Activated T-cell treated with anti-CD3 and anti-CD28 coated beads for 1 hour (primary cell): ENCODE measurements at regions not wholly inside any gene's neighbourhood (a gene's known extent, or its start where the extent isn't known, plus 50 kb on each side); places are given as distances from the start of the nearest gene placed in this dataset.

Source experiments
- DNase-seq: peaks from one replicate; pipeline ENCODE4 v3.0.0-alpha.2; 2020; ENCODE audit warnings: low read depth

DNA sequence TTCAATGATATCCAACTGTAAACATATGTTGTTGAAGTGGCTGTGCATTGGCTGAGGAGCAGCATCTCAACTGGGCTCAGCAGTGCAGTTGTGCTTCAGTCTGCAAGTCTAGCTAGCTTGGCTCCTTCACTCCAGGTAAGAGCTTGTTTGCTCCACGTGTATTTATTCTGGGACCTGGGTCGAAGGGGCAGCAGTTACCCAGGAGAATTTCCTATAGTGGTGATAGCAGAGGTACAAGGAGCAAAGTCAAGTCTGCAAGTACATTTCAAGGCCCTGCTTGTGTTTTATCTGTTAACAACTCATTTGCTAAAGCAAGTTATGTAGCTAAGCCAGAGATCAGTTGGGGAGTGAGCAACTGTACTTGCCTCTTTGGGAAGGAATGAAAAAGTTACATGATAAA, 286.2 kb upstream of the UMPS start:
- no peak for DNase-seq

DNA sequence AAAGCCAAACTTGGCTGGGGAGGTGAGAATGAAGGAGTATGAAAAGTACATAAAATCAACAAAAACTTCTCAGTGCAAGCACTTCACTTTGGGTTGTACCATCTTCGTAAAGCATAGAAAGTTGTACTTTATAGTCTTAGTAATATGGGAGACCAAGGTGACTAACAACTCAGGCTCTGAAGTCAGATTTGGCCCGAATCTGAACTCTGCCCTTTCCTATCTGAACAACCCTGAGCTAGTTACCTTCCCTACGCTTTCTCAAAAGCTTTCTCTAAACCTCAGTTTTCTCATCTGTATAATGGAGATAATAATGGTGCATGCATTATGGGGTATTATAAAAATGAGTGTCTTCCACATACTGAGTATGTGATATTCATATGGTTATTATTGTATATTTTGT, 285.4 kb upstream of the UMPS start:
- DNase-seq: no peak

DNA sequence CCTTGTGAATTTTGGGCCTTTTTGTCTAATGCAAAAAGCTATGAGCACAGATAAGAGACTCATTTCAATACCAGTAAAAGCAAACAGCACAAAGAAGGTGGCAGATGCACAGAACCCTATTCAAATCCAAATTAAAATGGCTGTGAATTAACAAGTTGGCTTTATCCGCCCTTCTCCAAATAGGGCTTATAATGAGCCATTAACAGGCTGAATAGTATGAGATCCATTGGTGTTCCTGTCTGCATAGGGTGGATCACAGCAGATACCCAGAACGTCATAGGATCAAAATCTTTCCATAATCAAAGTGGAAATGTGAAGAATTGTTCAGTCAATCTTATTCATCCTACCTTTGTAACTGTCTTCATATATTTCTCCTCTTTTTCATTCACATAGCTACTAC, 282.4 kb upstream of the UMPS start:
- DNase-seq: no peak

DNA sequence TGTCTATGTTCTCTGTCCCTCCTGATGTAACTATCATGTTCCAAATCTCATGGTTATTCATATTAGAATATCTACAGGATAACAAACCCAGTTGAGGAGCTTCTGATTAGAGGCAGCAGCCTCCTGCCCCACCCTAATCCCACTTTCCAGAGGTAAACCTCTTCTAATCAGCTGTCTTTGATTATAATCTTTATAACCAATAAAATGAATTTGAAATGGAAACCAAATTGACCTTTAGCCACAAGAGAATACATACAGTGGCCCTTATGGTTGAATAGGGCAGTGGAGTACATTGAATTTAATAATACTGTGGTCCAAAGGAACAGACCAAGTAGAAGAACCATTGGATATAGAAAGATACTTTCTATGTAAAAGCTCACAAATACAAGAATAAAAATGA, 281.3 kb upstream of the UMPS start:
- DNase-seq: no peak

DNA sequence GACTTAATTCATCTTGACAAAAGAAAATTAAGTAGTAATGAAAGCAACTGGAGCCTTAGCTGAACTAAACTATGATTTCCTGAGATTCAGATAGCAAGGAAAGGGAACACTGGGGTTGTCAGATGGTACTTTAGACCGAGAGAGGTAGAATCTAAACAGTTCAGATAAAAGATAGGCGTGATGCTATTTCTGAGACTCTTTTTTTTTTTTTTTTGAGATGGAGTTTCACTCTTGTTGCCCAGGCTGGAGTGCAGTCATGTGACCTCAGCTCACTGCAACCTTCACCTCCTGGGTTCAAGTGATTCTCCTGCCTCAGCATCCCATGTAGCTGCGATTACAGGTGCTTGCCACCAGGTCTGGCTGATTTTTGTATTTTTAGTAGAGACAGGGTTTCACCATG, 279.9 kb upstream of the UMPS start:
- no peak for DNase-seq

DNA sequence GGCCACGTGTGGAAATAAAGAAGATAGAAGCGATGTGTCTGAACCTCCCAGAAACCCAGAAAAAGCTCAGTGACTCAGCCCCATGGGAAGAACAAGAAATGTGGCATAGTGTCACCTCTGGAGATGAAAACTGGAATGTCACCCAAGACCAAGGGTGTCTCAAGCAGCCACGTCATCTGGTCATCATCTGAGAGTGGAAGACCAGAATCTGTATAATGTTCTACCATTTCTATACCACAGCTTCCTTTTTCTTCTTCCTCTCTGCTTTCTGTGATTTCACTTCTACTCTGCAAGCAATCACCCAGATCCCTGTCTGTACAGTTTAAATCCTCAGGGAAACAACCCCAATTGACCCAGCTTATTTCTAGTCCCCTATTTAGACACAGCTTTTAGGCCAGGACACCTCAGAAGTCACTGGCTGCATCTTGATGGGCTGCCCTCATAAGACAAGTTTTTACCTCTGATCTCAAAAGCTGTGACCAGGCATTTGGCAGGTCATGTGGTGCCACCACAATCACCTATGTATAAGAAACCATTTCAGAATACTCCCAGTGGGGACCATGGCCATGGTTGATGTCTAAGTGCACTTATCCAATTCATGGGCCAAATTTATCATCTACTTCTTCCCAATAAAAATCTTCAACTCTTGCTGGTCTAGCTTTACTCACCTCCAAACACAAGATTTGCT, 278.5 kb upstream of the UMPS start:
- no peak for DNase-seq

DNA sequence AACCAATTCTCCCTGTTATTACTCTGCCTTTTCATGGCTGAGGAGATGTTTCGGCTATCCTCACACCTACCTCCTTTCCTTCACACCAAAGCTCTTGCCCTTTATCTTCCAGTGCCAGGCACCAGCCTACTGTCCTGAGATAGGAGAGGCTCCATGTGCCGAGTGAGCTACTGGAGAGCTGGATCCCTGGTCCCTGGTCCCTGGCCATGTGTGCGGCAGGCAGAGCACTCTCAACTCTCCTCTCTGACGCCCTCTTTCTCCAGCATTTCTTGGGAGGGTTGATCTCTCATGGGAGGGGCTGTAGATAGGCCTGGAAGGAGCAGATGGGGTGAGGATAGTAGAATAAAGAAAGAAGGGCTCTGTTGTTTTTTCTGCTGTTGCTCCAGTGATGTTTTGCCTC, 277.1 kb upstream of the UMPS start:
- DNase-seq: no peak

DNA sequence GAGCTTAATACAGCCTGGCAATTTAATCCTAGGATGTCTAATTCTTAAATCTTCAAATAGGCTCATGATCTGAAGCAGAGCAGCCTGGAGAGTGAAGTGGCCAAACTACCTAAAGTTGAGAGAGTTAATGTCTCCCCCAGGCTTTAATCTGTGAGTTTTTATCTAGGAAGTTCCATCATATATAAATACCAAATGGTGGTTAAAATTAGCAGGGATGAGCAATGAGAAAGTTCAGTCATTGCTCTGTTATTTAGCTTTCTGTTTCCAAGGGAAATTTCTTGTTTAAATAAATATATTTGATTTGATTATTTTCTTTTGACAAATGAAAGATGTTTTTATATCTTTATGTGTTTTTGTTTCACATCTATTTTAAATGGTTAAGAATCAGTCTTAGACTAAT, 274.4 kb upstream of the UMPS start:
- no peak for DNase-seq

DNA sequence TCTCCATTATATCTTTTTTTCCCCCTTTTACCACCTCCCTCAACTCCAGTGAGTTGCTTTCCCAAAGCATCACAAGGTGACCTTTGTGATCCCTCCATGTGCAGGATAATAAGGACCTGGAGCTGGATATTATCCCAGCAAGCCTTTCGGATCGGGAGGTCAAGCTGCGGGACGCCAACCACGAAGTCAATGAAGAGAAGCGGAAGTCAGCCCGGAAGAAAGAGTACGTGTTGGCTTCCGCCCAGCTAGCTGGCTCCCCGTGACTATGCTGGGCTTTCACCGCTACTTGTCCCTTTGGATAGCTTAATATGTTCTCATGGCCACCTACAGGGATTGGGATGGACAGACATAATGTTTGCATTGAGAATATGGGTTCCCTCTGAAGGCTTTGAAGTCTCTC, 273.7 kb upstream of the UMPS start:
- no peak for DNase-seq

DNA sequence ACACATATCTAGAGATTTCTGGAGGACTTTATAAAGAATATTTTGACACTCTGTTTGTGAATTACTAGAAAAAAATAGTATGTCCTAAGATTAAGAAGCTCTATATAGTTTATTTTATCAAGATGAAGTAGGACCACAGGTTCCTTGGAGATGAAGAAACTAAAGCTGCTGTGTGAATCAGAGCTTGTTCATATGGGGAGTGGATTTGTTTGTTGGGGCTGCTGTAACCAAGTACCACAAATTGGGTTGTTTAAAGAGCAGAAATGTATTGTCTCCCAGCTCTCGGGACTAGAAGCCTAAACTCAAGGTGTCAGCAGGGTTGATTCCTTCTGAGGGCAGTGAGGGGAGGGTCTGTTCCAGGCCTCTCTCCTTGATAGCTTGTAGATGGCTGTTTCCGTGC, 270.6 kb upstream of the UMPS start:
- no peak for DNase-seq

DNA sequence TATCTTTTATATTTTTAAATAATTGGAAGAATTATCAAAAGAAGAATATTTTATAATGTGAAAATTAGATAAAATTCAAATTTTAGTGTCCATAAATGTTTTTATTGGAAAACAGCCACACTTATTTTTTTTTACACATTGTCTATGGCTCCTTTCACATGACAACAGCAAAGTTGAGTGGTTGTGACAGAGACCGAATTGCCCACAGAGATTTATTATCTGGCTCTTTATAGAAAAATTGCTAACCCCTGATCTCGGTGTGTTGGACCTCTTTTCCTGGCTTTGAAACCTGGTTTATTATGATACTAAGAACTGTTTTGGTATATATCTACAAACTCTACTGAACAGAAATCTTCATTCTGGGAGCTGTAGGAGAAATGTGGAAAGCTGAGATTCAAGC, 269.1 kb upstream of the UMPS start:
- no peak for DNase-seq

DNA sequence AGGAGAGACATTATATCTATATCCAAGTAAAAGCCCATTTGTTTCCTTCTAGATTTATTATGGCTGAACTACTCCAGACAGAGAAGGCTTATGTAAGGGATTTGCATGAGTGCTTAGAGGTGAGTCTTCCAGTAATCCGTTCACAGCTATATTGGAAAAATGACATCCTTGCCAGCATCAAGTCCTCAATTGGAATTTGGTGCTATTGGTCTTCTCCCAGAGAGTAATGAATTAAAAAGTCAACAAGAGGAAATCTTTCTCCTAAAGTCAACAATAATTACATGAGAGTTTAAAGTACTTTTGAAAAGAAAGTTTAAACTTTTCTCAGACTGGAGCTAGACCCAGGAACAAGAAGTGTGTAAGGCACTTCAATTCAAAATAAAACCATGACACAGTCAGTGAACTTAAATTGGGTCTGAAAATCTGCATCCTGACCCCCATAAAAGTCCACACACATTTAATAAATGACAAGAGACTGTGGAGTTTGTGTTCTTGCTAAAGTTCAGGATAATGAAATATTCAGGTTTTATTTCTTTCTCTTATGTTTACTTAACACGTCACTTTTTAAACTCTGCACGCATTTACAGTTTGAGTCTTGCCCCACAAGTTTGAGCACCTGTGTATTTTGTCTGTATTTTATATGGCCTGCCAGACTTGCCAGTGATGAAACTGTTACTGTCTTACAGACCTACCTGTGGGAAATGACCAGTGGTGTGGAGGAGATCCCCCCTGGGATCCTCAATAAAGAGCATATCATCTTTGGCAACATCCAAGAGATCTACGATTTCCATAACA, 268.2 kb upstream of the UMPS start:
- no peak for DNase-seq

DNA sequence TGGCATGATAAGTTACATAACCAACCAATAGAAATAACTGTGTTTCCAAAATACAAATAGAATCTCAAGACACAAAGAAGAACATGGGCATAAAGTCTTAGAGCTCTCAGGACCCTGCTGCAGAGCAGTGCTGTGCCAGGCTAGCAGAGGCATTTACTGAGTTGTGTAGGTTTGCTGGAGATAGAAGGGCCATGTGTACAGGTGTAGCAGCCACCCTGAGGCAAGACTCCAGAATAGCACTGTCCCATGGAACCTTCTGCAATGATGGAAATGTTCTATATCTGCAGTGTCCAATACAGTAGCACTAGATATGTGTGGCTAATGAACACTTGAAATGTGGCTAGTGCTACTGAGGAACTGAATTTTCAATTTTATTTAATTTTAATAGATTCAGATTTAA, 267.0 kb upstream of the UMPS start:
- DNase-seq: no peak

DNA sequence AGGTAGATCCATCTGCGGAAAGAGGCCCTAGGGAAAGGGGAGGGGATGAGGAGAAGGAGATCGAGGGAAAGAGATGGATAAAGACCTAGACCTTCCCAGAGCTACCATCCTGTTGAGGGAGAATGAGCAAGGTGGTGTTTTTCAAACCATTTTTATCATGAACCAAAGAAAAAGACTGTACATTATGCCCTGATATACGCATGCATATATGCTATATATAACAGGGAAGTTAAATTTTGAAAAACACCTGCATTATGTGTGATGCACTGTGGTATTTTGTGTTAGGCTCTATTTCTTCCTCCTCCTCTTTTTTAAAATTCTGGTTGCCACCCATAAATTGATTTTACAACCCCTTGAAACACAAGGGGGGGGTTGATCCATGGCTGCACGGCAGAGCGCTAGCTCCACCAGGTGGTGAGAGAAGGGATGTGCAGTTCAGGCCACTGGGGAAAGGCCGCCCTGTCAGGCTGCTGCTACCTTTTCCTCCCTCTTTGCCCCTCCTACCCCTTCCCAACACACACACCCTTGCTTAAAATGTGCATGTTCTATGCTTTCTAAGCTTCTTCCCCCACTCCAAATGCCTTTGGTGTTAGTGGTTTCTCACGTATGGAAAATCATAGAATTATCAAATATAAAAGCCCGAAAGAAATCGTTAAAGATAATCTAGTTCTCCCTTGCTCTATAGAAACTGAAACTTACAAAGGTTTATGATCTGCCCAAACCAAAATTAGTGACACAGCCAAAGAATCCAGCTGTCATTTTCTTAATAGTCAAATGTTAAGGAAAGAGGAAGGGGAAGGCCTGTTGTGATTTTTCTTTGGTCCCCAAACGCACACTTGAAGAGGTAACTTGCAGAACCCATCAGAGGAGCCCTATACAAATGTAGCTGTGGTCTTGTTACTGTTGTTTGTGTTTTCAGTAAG, 262.0 kb upstream of the UMPS start:
- DNase-seq: no peak

DNA sequence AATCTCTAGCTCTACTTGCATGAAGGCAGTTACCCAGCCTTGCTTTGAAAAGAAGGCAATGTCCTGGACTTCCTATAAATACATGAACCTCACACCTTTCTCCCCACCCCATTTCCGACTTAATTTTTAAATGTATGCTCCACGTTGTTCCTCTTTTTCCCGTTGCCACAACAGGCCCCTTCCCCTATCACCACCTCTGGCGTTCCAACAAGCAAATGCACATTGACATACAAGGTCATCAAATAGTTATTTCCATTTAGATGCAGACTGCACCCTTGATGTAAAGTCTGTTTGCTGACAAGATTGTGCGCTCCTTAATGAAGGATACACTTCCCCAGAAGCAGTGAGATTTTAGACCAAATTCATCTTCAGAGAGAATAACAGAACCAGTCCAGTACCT, 260.7 kb upstream of the UMPS start:
- no peak for DNase-seq

DNA sequence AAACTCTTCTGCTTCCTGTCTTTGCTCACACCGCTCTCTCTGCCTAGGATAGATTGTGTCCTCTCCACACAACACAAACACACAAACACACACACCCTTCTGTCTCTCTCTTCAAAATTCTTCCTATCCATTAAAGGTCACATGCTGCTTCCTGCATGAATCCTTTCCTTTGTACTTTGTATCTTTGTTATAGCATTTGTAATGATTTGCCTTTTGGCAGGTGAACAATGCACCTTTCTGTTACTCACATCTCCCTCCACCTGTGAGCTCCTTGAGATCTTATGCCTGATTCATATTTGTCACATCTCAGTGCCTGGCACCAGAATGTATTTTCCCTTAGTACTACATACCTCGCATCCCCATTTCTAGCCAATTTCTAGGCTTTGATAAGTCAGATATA, 251.4 kb upstream of the UMPS start:
- DNase-seq: no peak

DNA sequence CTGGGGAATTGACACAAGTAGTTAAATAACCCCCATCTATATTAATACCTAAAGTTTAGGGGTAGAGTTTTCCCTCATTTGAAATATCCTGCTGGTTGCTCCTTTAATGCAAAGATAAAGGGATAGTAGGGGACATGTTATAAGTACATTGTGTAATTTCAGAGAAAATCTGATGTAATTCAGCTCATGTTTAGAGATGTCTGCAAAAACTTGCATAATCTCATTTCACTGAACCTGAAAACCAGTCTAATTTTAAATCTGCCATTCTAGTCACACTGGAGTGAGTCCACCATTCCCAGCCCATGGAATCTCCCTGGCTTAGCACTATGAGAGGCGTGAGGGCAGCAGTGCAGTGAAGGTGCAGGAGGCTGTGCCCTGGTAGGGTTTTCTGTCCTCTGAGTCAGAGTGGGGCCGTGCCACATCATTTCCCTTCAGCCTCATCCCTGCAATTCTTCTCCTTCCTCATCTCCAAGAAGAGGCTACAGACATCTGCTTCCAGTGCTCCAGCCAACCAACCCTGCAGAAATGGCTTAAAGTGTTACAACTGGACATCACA, 246.3 kb upstream of the UMPS start:
- no peak for DNase-seq

DNA sequence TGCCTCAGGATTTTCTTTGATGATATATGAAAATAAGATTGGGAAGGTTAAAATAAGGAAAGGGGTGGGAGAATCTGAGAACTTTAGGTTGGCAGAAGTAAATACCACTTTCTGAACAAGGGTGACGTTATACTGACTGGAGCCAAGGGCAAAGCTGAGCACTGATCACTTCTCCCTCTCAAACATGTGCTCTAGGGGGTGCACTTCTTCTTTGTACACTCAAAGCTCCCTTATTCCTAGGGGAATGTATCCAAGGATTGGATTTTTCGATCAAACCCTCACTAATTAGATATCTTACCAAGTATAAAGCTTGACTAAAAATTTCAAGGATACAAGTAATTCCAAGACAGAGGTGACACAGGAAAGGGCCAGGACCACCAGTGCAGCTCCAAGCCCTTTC, 243.9 kb upstream of the UMPS start:
- DNase-seq: no peak

DNA sequence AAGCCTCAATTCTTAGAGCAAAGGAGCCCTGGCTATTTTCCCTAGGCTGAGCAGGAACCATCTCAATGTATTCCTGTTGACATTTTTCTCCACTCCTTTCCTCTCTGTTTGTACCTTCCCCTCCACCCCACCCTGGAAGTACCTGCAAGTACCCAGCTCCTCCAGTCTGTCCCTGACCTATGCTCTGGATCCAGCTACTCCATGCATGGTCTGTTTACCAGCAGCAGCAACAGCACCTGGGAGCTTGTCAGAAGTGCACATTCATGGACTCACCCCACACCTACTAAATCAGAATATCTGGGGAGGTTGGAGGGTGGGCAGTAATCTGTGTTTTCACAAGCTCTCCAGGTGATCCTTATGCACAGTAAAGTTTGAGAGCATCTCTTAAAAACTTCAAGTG, 240.7 kb upstream of the UMPS start:
- DNase-seq: no peak

DNA sequence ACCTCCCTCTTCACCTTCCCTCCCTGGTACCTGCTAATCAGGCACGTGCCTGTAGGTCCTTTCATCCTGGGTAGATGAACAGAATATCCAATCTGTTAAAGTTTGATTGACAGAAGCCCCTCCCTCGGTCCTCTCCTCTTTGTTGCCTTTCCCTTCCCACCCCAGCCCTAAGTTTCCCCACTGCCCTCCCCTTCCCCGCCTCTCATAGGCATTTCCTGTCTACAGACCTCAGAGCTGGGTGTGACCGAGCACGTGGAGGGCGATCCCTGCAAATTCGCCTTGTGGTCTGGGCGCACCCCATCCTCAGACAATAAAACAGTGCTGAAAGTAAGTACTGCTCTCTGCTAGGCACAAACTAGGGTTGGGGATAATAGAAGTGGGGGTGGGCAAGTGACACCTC, 239.2 kb upstream of the UMPS start:
- no peak for DNase-seq

DNA sequence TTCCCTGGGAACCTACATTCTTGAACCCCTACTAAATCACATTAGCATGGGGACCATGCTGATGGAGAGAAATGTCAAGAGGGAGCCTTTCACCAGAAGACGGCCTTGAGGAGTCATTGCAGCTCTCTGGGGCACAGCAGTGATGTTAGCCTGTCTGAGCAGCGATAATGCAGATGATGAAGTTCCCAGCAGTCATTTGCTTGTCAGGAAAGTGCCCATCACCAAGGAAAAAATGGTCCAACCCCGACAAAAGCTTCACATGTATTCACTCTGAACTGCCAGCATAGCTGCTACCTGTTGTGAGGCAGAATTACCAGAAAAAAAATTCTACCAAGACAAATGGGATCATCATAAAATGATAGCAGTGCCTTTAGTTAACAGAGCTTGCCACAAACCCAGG, 238.4 kb upstream of the UMPS start:
- no peak for DNase-seq

DNA sequence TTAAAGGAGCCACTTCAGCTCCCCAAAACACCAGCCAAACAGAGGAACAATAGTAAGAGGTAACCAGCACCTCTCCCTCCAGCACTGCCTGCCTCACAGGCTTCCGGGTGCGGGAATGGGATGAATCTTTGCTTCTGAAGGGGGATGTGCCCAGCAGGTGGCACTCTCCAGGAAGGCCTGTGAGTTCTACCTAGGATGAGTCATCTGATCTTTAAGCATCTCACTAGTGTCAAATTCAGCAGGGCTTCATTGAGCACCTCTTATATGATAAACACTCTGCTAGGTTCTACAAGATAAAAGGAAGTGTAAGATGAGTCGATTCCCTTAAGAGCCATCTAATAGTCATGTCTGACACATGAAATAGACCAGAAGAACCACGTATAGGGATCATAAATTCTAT, 237.4 kb upstream of the UMPS start:
- no peak for DNase-seq

DNA sequence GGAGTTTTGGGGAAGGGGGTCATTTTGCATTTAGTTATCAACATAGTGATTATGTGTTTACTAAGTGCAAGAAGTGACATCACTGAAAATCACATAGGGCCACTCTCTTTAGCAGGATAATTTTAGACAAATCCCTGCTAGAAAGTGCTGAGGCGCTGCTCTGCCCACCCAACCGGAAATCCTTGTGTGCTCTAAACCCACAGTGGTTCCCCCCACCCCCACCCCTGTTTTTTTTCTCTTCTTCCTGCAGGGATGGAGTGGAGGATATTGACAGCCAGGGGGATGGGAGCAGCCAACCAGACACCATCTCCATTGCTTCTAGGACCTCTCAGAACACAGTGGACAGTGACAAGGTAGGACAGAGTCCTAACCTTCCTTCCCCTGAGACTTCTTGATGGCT, 234.2 kb upstream of the UMPS start:
- no peak for DNase-seq
